Neural cell (in vitro differentiated cells): ENCODE measurements at regions not wholly inside any gene's neighbourhood (a gene's known extent, or its start where the extent isn't known, plus 50 kb on each side); places are given as distances from the start of the nearest gene placed in this dataset.

Experiments
- CTCF ChIP-seq: fragments of 450-650 bp; IDR thresholded peaks from 2 replicates; pipeline ENCODE4 v1.5.1; 2014; ENCODE audit warnings: antibody characterized with exemption, mild to moderate bottlenecking, moderate library complexity; ENCODE audit not compliant: poor library complexity, severe bottlenecking
- EP300 ChIP-seq: fragments of 450-650 bp; conservative IDR thresholded peaks from 2 replicates; pipeline ENCODE4 v1.6.1; 2014; ENCODE audit warnings: antibody characterized with exemption, mild to moderate bottlenecking, moderate library complexity; ENCODE audit not compliant: poor library complexity, severe bottlenecking
- EZH2 ChIP-seq: fragments of 200-600, 300-800 bp; shearing (Covaris generic), sonication (generic); IDR thresholded peaks from 2 replicates; pipeline ENCODE4 v1.6.1; 2014; ENCODE audit warnings: antibody characterized with exemption, low read length, borderline replicate concordance, mild to moderate bottlenecking; ENCODE audit not compliant: insufficient read depth, poor library complexity, severe bottlenecking

DNA sequence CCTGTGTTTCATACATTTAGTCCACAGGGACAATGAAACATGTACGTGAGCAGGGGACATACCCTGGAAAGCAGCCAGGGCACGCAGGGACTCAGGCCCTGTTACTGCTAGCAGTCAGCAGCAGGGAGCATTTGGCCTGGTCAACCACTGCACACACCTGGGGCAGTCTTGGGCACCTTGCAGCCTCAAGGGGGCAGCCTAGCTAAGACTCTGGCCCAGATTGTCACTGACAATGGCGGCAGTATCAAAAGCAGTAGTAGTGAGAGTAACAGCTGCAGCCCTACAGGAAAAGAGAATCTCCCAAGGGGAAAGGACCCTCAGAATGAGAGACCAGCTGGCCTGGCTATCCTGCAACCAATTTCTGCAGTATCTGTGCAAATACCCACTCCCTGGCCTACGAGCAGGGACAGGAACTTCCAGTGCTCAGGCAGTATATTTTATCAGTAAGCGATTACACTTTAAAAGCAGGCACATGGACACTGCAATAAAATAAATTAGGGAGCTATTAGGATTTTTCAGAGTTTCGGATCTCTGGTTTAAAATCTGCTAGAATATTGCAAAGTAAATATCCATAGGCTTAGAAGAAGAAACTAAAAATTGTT, 475.6 kb downstream of the LTN1 start:
- TF ChIP-seq EP300 (no peak), CTCF (peak; percentile 39), EZH2 (no peak)
